Small intestine (tissue), 7 donors: ENCODE measurements at regions not wholly inside any gene's neighbourhood (a gene's known extent, or its start where the extent isn't known, plus 50 kb on each side); places are given as distances from the start of the nearest gene placed in this dataset.

ENCODE experiments used
- DNase-seq, 2 donors: peaks; one replicate each; pipeline versions ENCODE4 v3.0.0 to v3.0.0-alpha.2; 2013
- FAIRE-seq: peaks from 2 replicates; lab custom pipeline; 2012; peaks lifted over from hg19 to GRCh38; lab: Jason Lieb, UNC
- H3K27ac ChIP-seq, 3 donors: one replicate each; pipeline ENCODE4 v1.5.1; 2013; ENCODE audit warnings: low read length in 2 of 3, mild to moderate bottlenecking in 2 of 3, control low read depth in 1 of 3, inconsistent platforms in 1 of 3, low read depth in 1 of 3, moderate library complexity in 1 of 3
- H3K27me3 ChIP-seq, 3 donors: one replicate each; pipeline ENCODE4 v1.6.1; 2013; ENCODE audit warnings: low read length in 3 of 3, inconsistent platforms in 1 of 3; ENCODE audit not compliant: control insufficient read depth in 3 of 3, insufficient read depth in 3 of 3
- H3K36me3 ChIP-seq, 3 donors: one replicate each; pipeline ENCODE4 v1.6.1; 2013; ENCODE audit warnings: low read length in 3 of 3, inconsistent platforms in 1 of 3, low read depth in 1 of 3, mild to moderate bottlenecking in 1 of 3, moderate library complexity in 1 of 3; ENCODE audit not compliant: control insufficient read depth in 3 of 3, insufficient read depth in 2 of 3
- H3K4me1 ChIP-seq, 3 donors: one replicate each; pipeline ENCODE4 v1.6.1; 2013; ENCODE audit warnings: low read length in 2 of 3, inconsistent platforms in 1 of 3, low read depth in 1 of 3, mild to moderate bottlenecking in 1 of 3, moderate library complexity in 1 of 3; ENCODE audit not compliant: control insufficient read depth in 3 of 3, insufficient read depth in 2 of 3
- H3K4me3 ChIP-seq, 3 donors: one replicate each; pipeline ENCODE4 v1.5.1; 2013; ENCODE audit warnings: low read length in 3 of 3, control low read depth in 1 of 3, inconsistent platforms in 1 of 3, low read depth in 1 of 3, mild to moderate bottlenecking in 1 of 3, moderate library complexity in 1 of 3
- H3K9me3 ChIP-seq, 2 donors: one replicate each; pipeline ENCODE4 v1.6.1; 2013; ENCODE audit warnings: low read depth in 1 of 2, low read length in 1 of 2; ENCODE audit not compliant: control insufficient read depth in 2 of 2, insufficient read depth in 1 of 2
- WGBS, 3 donors: extraction: QIAGEN DNeasy Blood & Tissue Kit; methylation state at CpG; one replicate each; pipeline ENCODE4 v1.1.7; 2013; 5-methylcytosine and 5-hydroxymethylcytosine counted together
- donor health status: healthy with polysubstance abuse.
- donor health status: control.
- donor health status: control.
- donor health status: Bipolar disorder and iron deficiency.
- donor health status: healthy.

DNA sequence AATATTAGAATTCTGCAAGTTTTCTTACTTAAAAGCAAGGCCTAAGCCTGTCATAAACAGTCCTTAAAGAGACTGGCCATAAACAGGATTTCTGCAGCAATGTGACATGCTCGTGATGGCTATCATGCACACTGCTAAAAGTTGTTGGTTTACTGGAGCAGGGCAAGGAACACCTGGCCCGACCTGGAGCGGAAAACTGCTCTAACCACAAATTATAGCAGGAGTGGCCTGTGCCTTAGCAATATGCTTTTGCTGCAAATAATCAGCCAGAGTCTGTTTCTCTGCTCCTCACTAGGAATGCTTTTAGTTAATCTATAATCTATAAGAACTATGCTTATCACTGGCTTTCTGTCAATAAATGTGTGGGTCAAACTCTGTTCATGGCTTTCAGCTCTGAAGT lies 322.9 kb upstream of the RPS23 start:
- Histone ChIP-seq H3K4me1 (peaks cover 0 to 19% (median 2%) of the 10 kb centered on the region in 3 donors), H3K4me3 (no peak overlapping the region), H3K9me3 (peaks cover 0 to 2% of the 10 kb centered on the region in 2 donors), H3K36me3 (no peaks in the 10 kb centered on the region), H3K27me3 (no peaks in the 10 kb centered on the region), H3K27ac (peak overlapping the region in 1 of 3 donors; percentile 76)
- FAIRE-seq = no peak
- DNase-seq = peak; percentile 80 to 85
- WGBS, 3 donors = 18 to 55% (median 20%) methylated on average over 3 of the region's 3 CpGs

DNA sequence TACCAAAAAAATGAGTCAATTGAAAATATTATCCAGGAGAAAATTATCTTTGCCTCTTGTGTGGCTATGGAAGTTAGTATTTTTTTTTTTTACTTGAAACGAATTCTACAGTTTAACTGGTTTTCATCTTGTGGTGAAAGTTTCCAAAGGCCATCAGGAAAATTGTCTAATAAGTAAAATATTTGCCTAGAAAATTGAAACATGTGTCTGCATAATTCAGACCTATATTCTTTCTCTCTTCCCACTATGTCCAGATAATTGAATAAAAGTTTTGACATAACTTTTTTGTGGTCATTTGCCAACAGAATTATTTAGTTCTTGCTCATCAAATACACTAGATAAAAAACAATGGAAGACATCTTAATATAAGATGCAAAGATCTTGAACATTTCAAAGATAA lies 321.5 kb upstream of the RPS23 start:
- peak; percentile 47 for FAIRE-seq
- H3K27ac ChIP-seq = peak overlapping the region in 1 of 3 donors; percentile 76
- 67 to 79% (median 77%) methylated on average over 1 of the region's 1 CpG for WGBS, 3 donors

DNA sequence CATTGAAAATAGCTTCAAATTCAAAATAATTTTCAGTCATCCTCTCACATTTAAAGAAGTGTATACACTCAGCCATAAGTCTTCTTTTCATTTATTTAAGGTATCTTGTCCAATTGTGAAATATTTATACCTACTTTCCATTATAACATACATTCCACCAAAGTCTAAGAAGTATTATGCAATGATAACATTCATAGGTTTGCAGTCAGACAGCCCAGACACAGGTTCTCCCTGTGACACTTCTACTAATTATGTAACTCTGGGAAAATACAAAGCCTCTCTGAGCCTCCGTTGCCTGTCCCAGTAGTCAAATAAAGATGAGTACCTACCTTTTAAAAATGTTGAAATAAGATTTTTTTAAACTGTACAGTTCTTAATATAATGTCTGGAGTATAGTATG lies 320.9 kb upstream of the RPS23 start:
- H3K4me3 ChIP-seq = no peak overlapping the region
- no peaks in the 10 kb centered on the region for H3K9me3 ChIP-seq
- H3K27ac ChIP-seq = no peak overlapping the region
- DNase-seq = no peak
- WGBS, 3 donors = 85 to 95% (median 90%) methylated on average over 1 of the region's 1 CpG
- no peaks in the 10 kb centered on the region for H3K36me3 ChIP-seq
- H3K4me1 ChIP-seq = peaks cover 0 to 38% (median 2%) of the 10 kb centered on the region in 3 donors
- no peak for FAIRE-seq
- no peaks in the 10 kb centered on the region for H3K27me3 ChIP-seq

More for the DNA sequence above, 321.5 kb upstream of the RPS23 start:
- Histone ChIP-seq H3K36me3 (no peaks in the 10 kb centered on the region), H3K4me1 (peaks cover 0 to 32% (median 2%) of the 10 kb centered on the region in 3 donors), H3K9me3 (no peaks in the 10 kb centered on the region), H3K4me3 (no peak overlapping the region), H3K27me3 (no peaks in the 10 kb centered on the region)
- DNase-seq = no peak

DNA sequence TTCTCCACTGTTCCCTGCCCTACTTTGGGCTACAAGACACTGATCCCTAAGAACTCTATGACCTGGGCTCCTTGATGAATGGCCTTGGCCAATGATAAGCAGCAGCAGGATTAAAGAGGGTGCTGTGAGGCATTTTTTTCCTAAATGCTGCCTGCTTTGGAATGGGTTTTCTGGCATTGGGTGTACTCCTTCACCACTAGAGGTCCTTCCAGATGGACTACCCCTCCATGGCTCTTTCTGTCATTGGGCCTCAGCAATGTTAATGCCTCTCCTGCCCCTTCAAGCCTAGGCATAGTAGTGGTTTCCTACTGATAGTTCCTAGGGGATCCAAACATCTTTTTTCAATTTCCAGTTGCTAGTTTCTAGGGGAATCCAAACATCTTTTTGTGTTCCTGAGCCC lies 319.3 kb upstream of the RPS23 start:
- FAIRE-seq = no peak
- Histone ChIP-seq H3K27me3 (no peaks in the 10 kb centered on the region), H3K36me3 (no peaks in the 10 kb centered on the region)

DNA sequence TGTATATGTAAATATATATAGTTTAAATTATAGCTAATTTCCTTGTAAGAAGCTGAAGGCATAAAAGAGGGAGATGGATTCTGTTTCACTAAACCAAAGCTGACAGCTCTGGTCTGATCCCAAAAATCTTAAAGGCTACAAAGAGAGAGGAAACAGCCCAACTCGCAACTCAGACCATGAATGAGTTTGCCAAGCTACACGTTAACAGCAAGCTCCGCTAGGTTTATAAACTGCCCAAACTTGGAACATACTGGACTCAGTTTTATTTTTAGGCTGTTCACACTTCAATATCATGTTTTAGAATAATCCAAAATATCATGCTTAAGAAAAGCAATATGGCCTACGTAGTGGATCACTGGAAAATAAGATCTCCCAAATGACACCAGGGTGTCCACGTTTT lies 318.3 kb upstream of the RPS23 start:
- H3K4me1 ChIP-seq = peaks cover 0 to 39% (median 2%) of the 10 kb centered on the region in 3 donors
- FAIRE-seq = no peak
- H3K9me3 ChIP-seq = peaks cover 0 to 2% of the 10 kb centered on the region in 2 donors
- no peak overlapping the region for H3K27ac ChIP-seq
- 84 to 98% (median 93%) methylated on average over 5 of the region's 5 CpGs for WGBS, 3 donors
- no peak overlapping the region for H3K4me3 ChIP-seq
- DNase-seq = no peak
- no peaks in the 10 kb centered on the region for H3K36me3 ChIP-seq
- H3K27me3 ChIP-seq = no peaks in the 10 kb centered on the region

More for the DNA sequence above, 319.3 kb upstream of the RPS23 start:
- DNase-seq = no peak
- Histone ChIP-seq H3K4me1 (peaks cover 0 to 45% (median 2%) of the 10 kb centered on the region in 3 donors), H3K27ac (no peak overlapping the region), H3K4me3 (no peak overlapping the region), H3K9me3 (no peaks in the 10 kb centered on the region)

DNA sequence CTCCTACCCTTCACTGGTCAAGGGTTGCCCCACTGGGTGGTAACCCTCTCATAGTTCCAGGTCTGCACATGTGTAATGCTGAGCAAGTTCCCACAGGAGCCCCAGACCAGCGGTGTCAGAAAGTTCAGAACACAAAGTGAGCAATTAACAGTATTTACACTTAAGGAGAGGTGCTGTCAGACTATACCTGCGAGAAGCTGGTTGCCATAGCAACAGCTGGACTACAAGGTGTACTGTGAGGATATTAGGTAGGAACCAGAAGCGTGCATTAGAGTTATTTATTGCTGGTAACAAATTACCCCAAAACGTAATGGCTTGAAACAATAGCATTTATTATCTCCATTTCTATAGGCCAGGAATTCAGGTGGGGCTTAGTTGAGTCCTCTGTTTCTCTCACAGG lies 317.0 kb upstream of the RPS23 start:
- FAIRE-seq (no peak), DNase-seq (peak; percentile 62 to 85)
- H3K36me3 ChIP-seq = no peaks in the 10 kb centered on the region
- peaks cover 0 to 29% (median 0%) of the 10 kb centered on the region in 3 donors for H3K4me1 ChIP-seq
- H3K4me3 ChIP-seq = no peak overlapping the region
- peaks cover 0 to 4% of the 10 kb centered on the region in 2 donors for H3K9me3 ChIP-seq
- WGBS, 3 donors = 13 to 58% (median 25%) methylated on average over 4 of the region's 4 CpGs
- no peaks in the 10 kb centered on the region for H3K27me3 ChIP-seq
- peak overlapping the region in 1 of 3 donors; percentile 60 for H3K27ac ChIP-seq

DNA sequence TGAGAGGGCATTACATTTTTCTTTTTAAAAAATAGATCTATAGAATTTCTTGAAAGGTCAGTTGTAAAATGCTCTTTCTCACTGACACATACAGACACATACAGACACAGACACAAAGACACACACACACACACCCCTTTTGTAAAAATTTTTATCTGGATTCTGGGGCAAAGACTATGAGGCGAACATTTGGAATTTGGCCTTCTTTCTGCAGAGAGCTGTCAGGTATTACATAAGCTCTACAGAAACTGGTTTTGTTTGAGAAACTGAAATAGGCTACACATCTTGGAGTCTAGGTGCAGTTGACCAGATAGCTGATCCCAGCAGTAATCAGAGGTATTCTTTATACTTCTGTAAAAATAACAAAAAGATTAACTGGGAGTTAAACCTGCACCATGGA lies 315.9 kb upstream of the RPS23 start:
- H3K27me3 ChIP-seq = no peaks in the 10 kb centered on the region
- no peak overlapping the region for H3K4me3 ChIP-seq
- peak overlapping the region in 1 of 3 donors; percentile 60 for H3K27ac ChIP-seq
- peaks cover 0 to 26% (median 0%) of the 10 kb centered on the region in 3 donors for H3K4me1 ChIP-seq
- peak; percentile 35 to 58 for DNase-seq
- no peak for FAIRE-seq
- peaks cover 0 to 7% of the 10 kb centered on the region in 2 donors for H3K9me3 ChIP-seq
- H3K36me3 ChIP-seq = no peaks in the 10 kb centered on the region
- 15 to 51% (median 50%) methylated on average over 1 of the region's 1 CpG for WGBS, 3 donors

DNA sequence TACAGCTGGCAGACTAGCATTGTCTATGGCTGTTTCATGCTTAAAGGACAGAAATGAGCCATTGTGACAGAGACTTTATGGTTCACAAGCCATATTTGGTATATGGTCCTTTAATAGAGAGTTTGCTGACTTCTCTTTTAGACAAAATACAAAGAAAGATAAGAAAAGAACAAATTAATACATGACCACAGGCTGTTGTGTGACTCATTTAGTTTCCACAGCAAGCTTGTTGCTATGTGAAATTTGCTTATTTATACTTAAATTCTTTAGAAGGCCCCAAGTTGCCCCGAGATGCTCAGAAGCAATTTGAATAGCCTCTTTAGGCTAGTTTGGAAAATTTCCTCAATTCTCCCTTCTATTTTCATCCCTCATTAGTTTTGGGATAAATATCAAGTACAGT lies 315.3 kb upstream of the RPS23 start:
- H3K27ac ChIP-seq = peak overlapping the region in 1 of 3 donors; percentile 12
- 56 to 77% (median 76%) methylated on average over 1 of the region's 1 CpG for WGBS, 3 donors
- H3K36me3 ChIP-seq = no peaks in the 10 kb centered on the region
- peaks cover 0 to 26% (median 0%) of the 10 kb centered on the region in 3 donors for H3K4me1 ChIP-seq
- no peak for DNase-seq
- no peak overlapping the region for H3K4me3 ChIP-seq
- peaks cover 0 to 7% of the 10 kb centered on the region in 2 donors for H3K9me3 ChIP-seq
- H3K27me3 ChIP-seq = no peaks in the 10 kb centered on the region
- FAIRE-seq = no peak

DNA sequence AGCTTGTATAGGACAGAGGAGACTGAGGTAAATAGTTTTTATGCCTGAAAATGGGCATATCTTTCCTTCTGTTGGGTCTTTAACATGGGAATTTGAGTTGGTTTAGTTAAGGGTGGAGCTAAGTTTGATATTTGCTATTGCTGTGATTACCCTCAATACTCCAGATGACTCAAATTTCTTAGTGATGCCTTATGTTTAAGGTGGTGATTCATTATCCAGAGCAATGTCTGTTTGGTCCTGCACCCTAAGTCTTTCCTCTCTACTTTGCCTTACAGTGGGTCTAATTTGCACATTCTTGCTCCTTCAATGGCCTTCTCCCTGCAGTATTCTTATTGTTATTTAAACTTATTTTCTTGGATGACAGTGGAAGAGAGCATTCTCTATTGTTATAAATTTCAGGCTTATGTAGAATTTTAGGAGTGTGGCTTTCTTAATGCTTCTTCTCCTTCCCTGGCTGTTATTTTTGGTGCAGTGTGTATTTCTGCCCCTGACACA lies 312.9 kb upstream of the RPS23 start:
- peaks cover 0 to 7% of the 10 kb centered on the region in 2 donors for H3K9me3 ChIP-seq
- H3K4me1 ChIP-seq = peaks cover 0 to 36% (median 2%) of the 10 kb centered on the region in 3 donors
- DNase-seq (no peak), FAIRE-seq (no peak)
- H3K36me3 ChIP-seq = no peaks in the 10 kb centered on the region
- no peak overlapping the region for H3K27ac ChIP-seq
- H3K27me3 ChIP-seq = no peaks in the 10 kb centered on the region
- no peak overlapping the region for H3K4me3 ChIP-seq
